ENCODE measurements at regions not wholly inside any gene's neighbourhood (a gene's known extent, or its start where the extent isn't known, plus 50 kb on each side); places are given as distances from the start of the nearest gene placed in this dataset.

- TF ChIP-seq CTCF (IDR thresholded peaks at IDR 0.05) (no peak), POLR2A (IDR thresholded peaks at IDR 0.05) (no peak)
These were observed 495.6 kb upstream of the CDH11 start for GRCh38 chr16:65617421-65617820.
